Endodermal cell (in vitro differentiated cells): ENCODE measurements at regions not wholly inside any gene's neighbourhood (a gene's known extent, or its start where the extent isn't known, plus 50 kb on each side); places are given as distances from the start of the nearest gene placed in this dataset.

ENCODE experiments used
- DNase-seq: peaks from one replicate; pipeline ENCODE4 v3.0.0-alpha.2; 2017
- H3K27ac ChIP-seq: 2 replicates; pipeline ENCODE4 v1.5.1; 2013; ENCODE audit warnings: mild to moderate bottlenecking, low read depth, low read length, moderate library complexity
- H3K27me3 ChIP-seq: 2 replicates; pipeline ENCODE4 v1.6.1; 2013; ENCODE audit warnings: mild to moderate bottlenecking, low read length, moderate library complexity; ENCODE audit not compliant: insufficient read depth, control insufficient read depth, poor library complexity, severe bottlenecking
- H3K36me3 ChIP-seq: 2 replicates; pipeline ENCODE4 v1.7.0; 2013; ENCODE audit warnings: mild to moderate bottlenecking, low read length, moderate library complexity; ENCODE audit not compliant: control insufficient read depth, insufficient read depth
- H3K4me1 ChIP-seq: one replicate; pipeline ENCODE4 v1.7.0; 2013; ENCODE audit warnings: low read length; ENCODE audit not compliant: control insufficient read depth, insufficient read depth
- H3K4me3 ChIP-seq: 2 replicates; pipeline ENCODE4 v1.5.1; 2013; ENCODE audit warnings: mild to moderate bottlenecking, low read length, moderate library complexity
- H3K9ac ChIP-seq: 2 replicates; pipeline ENCODE4 v1.6.1; 2013; ENCODE audit warnings: mild to moderate bottlenecking, low read length, moderate library complexity; ENCODE audit not compliant: poor library complexity, severe bottlenecking; ENCODE audit errors: extremely low read depth
- H3K9me3 ChIP-seq: 2 replicates; pipeline ENCODE4 v1.6.1; 2013; ENCODE audit warnings: mild to moderate bottlenecking, low read length, moderate library complexity; ENCODE audit not compliant: control insufficient read depth
- H3K27ac Mint-ChIP-seq: 2 replicates; pipeline ENCODE4 v1.8.0; 2020; ENCODE audit warnings: mixed read lengths
- H3K27me3 Mint-ChIP-seq: 2 replicates; pipeline ENCODE4 v1.8.0; 2021; ENCODE audit warnings: mild to moderate bottlenecking, mixed read lengths; ENCODE audit not compliant: insufficient read depth
- H3K36me3 Mint-ChIP-seq: 2 replicates; pipeline ENCODE4 v1.8.0; 2020; ENCODE audit warnings: low read depth, mixed read lengths
- H3K4me1 Mint-ChIP-seq: 2 replicates; pipeline ENCODE4 v1.8.0; 2020; ENCODE audit warnings: mixed read lengths
- H3K4me3 Mint-ChIP-seq: 2 replicates; pipeline ENCODE4 v1.8.0; 2020; ENCODE audit warnings: mild to moderate bottlenecking, moderate library complexity, mixed read lengths
- H3K9me3 Mint-ChIP-seq: 2 replicates; pipeline ENCODE4 v1.8.0; 2020; ENCODE audit warnings: mild to moderate bottlenecking, mixed read lengths
- WGBS, 2 experiments: methylation state at CpG; one replicate each; pipeline versions ENCODE4 v1.1.5 to v1.1.7; 2013; ENCODE audit warnings: missing lambda C conversion rate in 2 of 2, mixed read lengths in 1 of 2; ENCODE audit not compliant: insufficient coverage in 1 of 2, insufficient read length in 1 of 2; 5-methylcytosine and 5-hydroxymethylcytosine counted together
- TF ChIP-seq, protein P1 (sequence below): fragments of 200-600 bp; sonication (generic); conservative IDR thresholded peaks from 2 replicates; pipeline ENCODE4 v1.5.0; 2021; ENCODE audit warnings: antibody characterized with exemption, mild to moderate bottlenecking

DNA sequence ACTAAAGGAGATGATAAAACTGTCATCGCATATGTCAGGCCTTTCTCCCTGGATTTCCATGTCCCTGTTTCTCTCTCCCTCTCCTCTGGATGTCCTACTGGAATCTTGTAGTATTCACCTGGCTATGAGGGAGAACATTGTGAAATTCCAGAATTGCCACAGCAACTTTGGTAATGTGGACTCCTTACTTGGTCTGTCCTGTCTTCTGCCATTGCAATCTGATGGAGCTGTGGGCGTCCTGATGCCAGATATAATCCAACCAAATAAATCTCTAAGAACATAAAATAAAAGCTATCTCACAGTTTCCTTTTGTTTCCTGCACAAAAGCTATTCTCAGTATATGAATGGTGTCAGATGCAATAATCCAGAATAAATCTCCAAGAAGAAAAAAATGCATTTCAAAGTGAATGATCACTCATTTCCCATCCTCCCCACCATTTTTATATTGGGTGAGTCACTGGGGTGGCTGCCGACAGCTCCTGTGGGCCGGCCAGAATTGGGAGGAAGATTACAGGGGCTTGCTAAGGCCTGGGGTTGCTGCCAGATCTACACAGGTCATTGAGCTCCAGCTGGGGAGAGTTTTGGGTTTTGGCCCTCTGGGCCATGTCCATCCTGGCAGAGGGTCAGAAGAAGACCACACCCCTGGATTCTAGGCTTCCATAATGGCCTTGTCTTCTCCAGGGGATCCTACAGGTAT lies 160.7 kb upstream of the PITX1 start:
- TF ChIP-seq, protein P1, sequence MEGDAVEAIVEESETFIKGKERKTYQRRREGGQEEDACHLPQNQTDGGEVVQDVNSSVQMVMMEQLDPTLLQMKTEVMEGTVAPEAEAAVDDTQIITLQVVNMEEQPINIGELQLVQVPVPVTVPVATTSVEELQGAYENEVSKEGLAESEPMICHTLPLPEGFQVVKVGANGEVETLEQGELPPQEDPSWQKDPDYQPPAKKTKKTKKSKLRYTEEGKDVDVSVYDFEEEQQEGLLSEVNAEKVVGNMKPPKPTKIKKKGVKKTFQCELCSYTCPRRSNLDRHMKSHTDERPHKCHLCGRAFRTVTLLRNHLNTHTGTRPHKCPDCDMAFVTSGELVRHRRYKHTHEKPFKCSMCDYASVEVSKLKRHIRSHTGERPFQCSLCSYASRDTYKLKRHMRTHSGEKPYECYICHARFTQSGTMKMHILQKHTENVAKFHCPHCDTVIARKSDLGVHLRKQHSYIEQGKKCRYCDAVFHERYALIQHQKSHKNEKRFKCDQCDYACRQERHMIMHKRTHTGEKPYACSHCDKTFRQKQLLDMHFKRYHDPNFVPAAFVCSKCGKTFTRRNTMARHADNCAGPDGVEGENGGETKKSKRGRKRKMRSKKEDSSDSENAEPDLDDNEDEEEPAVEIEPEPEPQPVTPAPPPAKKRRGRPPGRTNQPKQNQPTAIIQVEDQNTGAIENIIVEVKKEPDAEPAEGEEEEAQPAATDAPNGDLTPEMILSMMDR, result no peak
- H3K27me3 Mint-ChIP-seq, result peaks cover 64% of the 10 kb centered on the region
- no peaks in the 10 kb centered on the region for H3K36me3 ChIP-seq
- H3K4me1 ChIP-seq, result no peaks in the 10 kb centered on the region
- DNase-seq, result no peak
- 89% methylated on average over 4 of the region's 4 CpGs; no CpG with 5 or more reads in 1 of the 2 experiments for WGBS, 2 experiments
- H3K9ac ChIP-seq, result no peak overlapping the region
- no peak overlapping the region for H3K27ac ChIP-seq
- no peak overlapping the region for H3K4me3 Mint-ChIP-seq
- H3K4me1 Mint-ChIP-seq, result peaks cover 16% of the 10 kb centered on the region
- peaks cover 49% of the 10 kb centered on the region for H3K27me3 ChIP-seq
- H3K27ac Mint-ChIP-seq, result no peak overlapping the region
- peaks cover 7% of the 10 kb centered on the region for H3K9me3 Mint-ChIP-seq
- no peaks in the 10 kb centered on the region for H3K36me3 Mint-ChIP-seq
- no peaks in the 10 kb centered on the region for H3K9me3 ChIP-seq
- H3K4me3 ChIP-seq, result no peak overlapping the region

DNA sequence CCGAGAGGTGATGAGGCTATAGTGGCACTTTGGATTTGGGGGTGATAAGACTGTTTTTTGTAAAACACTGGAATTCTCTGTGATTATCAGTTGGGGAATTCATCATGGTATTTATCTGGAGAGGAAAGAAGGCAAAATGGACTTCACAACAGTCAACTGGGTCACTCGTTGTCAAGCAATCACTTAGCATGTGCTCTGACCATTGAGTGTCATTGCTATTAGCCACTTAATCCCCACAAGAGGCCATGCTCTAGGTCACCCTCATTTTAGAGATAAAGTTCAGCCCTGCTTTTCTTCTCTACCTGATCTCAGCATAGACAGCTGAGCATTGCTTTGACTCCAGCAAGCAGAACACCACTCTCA lies 160.1 kb upstream of the PITX1 start:
- Mint-ChIP-seq H3K36me3 (no peaks in the 10 kb centered on the region), H3K4me1 (peaks cover 16% of the 10 kb centered on the region), H3K27ac (no peak overlapping the region), H3K9me3 (peaks cover 7% of the 10 kb centered on the region), H3K4me3 (no peak overlapping the region), H3K27me3 (peaks cover 60% of the 10 kb centered on the region)
- peaks cover 45% of the 10 kb centered on the region for H3K27me3 ChIP-seq
- H3K9ac ChIP-seq, result no peak overlapping the region
- TF ChIP-seq, protein P1, result no peak
- DNase-seq, result no peak
- no peaks in the 10 kb centered on the region for H3K9me3 ChIP-seq
- no peaks in the 10 kb centered on the region for H3K36me3 ChIP-seq
- WGBS, 2 experiments, result 94 to 96% methylated on average over 2 of the region's 2 CpGs
- no peak overlapping the region for H3K27ac ChIP-seq
- H3K4me1 ChIP-seq, result no peaks in the 10 kb centered on the region
- no peak overlapping the region for H3K4me3 ChIP-seq

DNA sequence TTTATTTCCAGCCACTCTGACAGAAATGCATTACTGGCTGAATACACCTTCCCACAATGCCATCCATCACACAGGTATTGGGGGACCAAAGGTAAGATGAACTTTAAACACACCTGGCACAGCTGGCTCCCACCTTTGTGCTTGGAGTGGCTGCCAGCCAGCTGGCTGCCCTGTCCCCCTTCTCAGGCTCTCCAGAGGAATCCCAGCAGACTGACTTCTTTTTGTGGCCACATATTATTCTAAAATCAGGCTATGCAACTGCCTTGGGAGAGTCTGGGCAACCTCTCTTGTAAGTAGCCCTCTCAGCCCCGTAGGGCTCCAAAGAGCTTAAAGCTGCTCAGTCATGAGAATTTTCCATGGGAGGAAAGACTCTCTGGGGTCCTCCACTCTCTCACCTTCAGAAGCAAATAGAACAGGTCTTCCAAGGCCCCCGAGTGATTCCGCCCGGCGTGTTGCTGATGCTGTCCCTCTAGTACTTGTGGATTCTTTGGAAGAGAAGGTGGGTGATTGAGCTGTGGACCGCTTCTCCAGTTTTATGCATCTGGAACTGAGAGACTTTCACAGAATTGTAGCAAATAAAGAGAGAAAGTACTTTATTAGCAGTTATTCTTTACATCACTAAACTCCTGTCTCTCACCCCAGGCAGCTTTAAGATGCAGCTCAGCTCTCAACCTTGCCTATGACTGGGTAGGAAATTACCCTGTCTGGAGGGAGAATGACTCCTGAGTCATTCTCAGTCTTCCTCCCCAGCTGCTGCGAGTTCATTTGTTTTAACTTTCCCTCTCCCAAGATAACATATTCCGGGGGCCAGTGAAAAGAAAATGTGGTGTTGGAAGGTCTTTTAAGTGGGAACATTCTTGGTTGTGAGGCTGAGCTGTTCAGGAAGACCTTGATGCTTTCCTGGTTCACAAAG lies 159.4 kb upstream of the PITX1 start:
- DNase-seq, result no peak

More for the DNA sequence above, 159.4 kb upstream of the PITX1 start:
- H3K9me3 Mint-ChIP-seq, result peaks cover 7% of the 10 kb centered on the region
- peaks cover 17% of the 10 kb centered on the region for H3K4me1 Mint-ChIP-seq
- TF ChIP-seq, protein P1, result no peak
- H3K36me3 Mint-ChIP-seq, result no peaks in the 10 kb centered on the region
- 81 to 100% methylated on average over 1 to 8 of the region's 8 CpGs for WGBS, 2 experiments
- no peak overlapping the region for H3K4me3 Mint-ChIP-seq
- H3K27me3 Mint-ChIP-seq, result peaks cover 57% of the 10 kb centered on the region
- no peak overlapping the region for H3K4me3 ChIP-seq
- no peak overlapping the region for H3K9ac ChIP-seq
- no peaks in the 10 kb centered on the region for H3K9me3 ChIP-seq
- no peak overlapping the region for H3K27ac ChIP-seq
- H3K4me1 ChIP-seq, result no peaks in the 10 kb centered on the region
- no peak overlapping the region for H3K27ac Mint-ChIP-seq
- H3K36me3 ChIP-seq, result no peaks in the 10 kb centered on the region
- peaks cover 40% of the 10 kb centered on the region for H3K27me3 ChIP-seq
